HG02798 (cell line): ENCODE measurements at regions not wholly inside any gene's neighbourhood (a gene's known extent, or its start where the extent isn't known, plus 50 kb on each side); places are given as distances from the start of the nearest gene placed in this dataset.

Source experiments
- ATAC-seq: cut with Tn5 transposase; IDR thresholded peaks from one replicate; pipeline ENCODE4 v1.9.1; 2021; ENCODE audit warnings: mild to moderate bottlenecking; ENCODE audit not compliant: unreplicated experiment, poor library complexity

- ATAC-seq, result no peak
These were observed 1298.3 kb upstream of the WWC1 start for GRCh38 chr5:166992874-166993722.

DNA sequence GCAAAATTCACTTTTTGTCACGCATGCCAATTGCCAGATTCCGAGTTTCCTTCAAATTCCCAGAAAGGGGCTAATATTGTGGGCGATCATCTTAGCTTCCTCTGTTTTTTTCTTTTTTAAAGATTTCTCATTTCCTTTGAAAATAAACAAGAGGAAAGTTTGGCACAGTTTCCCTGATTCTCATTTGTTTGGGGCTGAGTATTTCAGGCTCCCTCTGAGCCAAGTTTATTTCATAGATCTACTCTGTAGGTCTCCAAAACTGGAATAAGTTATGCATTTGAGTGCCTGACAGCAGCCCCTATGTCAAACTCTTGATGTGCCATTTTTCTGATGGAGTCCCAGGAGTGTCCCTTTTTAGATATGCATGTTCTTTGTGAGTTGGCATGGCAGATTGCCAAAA, 1297.2 kb upstream of the WWC1 start:
- ATAC-seq, result no peak

DNA sequence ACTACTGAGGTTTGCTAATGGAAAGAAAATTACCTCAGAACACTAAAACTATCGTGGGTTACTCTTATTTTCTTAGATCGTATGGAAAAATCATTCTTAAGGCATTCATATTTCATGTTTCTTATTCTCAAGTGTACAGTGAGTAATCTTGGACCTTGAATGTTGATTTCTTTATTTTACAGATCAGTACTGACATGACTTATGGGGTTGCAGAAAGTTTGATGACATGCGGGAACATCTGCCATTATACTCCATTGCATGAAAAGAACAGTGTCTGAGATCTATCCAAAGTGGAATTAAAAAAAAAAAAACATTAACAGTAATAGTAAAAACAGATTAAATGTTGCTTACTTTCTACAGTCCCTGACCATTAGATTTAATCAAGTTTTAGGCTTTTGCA, 1290.2 kb upstream of the WWC1 start:
- no peak for ATAC-seq

DNA sequence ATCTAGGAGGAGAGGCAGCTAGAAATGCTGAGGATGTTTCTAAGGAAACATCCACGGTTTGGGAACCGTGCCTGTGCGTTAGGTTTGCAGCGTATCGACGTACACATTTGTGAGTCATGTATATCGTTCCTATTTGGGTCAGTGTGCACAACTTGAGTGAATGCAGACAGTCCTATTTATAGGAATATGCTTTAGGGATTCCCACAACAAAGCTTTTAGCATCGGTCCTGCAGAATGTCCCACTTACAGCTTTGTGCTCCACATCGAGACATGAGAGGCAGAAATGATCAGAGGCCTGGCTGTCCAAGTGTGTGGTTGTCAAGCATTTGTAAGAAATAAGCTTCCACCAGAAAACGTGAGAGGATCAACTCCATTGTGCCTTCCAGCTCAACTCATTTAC, 1282.7 kb upstream of the WWC1 start:
- ATAC-seq, result no peak

GRCh38 chr5:167011196-167011595, 1280.2 kb upstream of the WWC1 start:
- no peak for ATAC-seq

GRCh38 chr5:167012123-167013034, 1279.1 kb upstream of the WWC1 start:
- ATAC-seq, result no peak

- no peak for ATAC-seq
These were observed 1276.9 kb upstream of the WWC1 start for GRCh38 chr5:167014401-167015056.

GRCh38 chr5:167020418-167020817, 1271.0 kb upstream of the WWC1 start:
- ATAC-seq, result no peak

GRCh38 chr5:167029488-167029887, 1262.0 kb upstream of the WWC1 start:
- ATAC-seq, result no peak

DNA sequence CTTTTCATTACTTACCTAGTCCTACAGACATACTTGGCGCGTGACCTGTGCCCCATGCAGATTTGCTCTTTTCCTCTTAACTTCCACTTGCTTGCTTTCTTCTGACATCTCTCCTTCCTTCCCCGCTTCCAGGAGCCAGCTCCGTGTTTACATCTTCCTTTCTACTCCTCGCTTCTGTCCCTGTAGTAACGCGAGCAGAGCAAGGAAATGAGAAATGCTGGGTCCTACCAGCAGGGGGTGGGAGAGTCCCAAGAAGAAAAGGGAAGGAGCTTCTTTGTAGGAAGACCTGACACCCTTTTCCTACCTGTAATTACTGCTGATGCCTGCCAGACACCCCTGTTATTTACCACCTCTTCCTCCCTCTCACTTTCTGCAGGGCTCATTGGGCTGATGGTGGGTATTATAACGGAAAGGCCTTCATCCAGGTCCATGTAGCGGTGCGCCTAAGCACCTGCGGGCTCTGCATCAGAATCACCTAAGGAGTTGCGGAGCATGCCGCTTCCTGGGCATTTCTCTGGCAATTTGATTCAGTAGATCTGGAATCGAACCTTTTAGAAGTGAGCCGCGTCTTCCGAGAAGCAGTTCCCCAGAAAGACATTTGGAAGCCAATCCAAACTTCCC, 1260.8 kb upstream of the WWC1 start:
- no peak for ATAC-seq

GRCh38 chr5:167036585-167036984, 1254.9 kb upstream of the WWC1 start:
- no peak for ATAC-seq

GRCh38 chr5:167049043-167049663, 1242.3 kb upstream of the WWC1 start:
- ATAC-seq, result peak; percentile 70

- ATAC-seq, result no peak
These were observed 1241.5 kb upstream of the WWC1 start for GRCh38 chr5:167049771-167050567.

- no peak for ATAC-seq
These were observed 1240.7 kb upstream of the WWC1 start for GRCh38 chr5:167050568-167051401.

GRCh38 chr5:167051402-167051768, 1240.1 kb upstream of the WWC1 start:
- no peak for ATAC-seq

GRCh38 chr5:167052791-167053190, 1238.7 kb upstream of the WWC1 start:
- ATAC-seq, result no peak

DNA sequence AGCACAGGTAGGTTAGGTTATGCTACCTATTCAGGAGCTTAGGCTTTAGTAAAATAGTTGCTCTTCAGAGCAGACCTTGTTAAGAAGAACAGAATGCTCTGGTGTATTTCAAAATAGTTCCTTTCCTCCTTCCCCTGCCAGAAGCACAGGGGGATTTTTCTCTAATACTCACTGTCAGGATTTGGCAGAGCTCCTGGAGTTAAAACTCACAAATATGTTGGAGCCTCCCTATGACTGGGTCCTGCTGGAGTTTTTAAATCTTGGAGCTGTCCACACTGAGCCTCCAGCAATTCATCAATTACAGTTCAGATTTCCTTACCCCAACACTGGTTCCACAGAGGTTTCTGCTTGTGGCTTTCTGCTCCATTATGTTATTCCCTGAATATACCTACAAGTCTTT, 1233.8 kb upstream of the WWC1 start:
- no peak for ATAC-seq

GRCh38 chr5:167061695-167062094, 1229.8 kb upstream of the WWC1 start:
- ATAC-seq, result no peak
